Urothelium cell line (cell line): ENCODE measurements at regions not wholly inside any gene's neighbourhood (a gene's known extent, or its start where the extent isn't known, plus 50 kb on each side); places are given as distances from the start of the nearest gene placed in this dataset.

Source experiments
- DNase-seq: peaks from one replicate; pipeline ENCODE4 v3.0.0; 2011; ENCODE audit warnings: low spot score, mixed read lengths
- FAIRE-seq: peaks from 2 replicates; lab custom pipeline; 2011; peaks lifted over from hg19 to GRCh38; lab: Jason Lieb, UNC

- no peak for FAIRE-seq
- no peak for DNase-seq
Observed at GRCh38 chr12:11563785-11564739, 85.4 kb upstream of the ETV6 start.

DNA sequence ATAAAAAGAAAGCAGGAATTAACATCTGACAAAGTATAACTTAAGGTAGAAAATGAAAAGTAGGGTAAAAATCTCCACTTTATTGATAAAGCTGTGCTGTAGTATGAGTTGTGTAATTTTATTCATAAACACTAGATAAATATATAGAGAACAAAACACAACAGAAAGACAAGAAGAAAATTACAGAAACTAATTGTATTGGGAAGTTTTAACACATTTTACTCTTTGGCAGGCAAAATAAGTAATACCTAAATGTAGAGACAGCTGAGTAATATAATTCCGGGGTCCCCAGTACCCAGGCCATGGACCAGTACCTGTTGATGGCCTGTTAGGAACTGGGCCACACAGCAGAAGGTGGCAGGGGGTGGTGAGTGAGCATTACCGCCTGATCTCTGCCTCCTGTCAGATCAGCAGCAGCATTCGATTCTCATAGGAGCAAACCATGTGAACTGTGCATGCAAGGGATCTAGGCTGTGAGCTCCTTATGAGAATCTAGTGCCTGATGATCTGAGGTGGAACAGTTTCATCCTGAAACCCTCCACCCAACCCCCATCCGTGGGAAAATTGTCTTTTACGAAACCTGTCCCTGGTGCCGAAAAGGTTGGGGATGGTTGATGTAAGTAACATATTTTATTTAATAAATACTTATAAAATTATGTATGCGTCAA lies 84.4 kb upstream of the ETV6 start:
- FAIRE-seq: peak; percentile 5
- DNase-seq: no peak

GRCh38 chr12:11565752-11566151 lies 83.7 kb upstream of the ETV6 start:
- DNase-seq (no peak), FAIRE-seq (no peak)

GRCh38 chr12:11568155-11568761 lies 81.2 kb upstream of the ETV6 start:
- FAIRE-seq: no peak
- DNase-seq: no peak

GRCh38 chr12:11568762-11569478 lies 80.6 kb upstream of the ETV6 start:
- FAIRE-seq: no peak
- DNase-seq: no peak

GRCh38 chr12:11569716-11570115 lies 79.8 kb upstream of the ETV6 start:
- DNase-seq (no peak), FAIRE-seq (no peak)

DNA sequence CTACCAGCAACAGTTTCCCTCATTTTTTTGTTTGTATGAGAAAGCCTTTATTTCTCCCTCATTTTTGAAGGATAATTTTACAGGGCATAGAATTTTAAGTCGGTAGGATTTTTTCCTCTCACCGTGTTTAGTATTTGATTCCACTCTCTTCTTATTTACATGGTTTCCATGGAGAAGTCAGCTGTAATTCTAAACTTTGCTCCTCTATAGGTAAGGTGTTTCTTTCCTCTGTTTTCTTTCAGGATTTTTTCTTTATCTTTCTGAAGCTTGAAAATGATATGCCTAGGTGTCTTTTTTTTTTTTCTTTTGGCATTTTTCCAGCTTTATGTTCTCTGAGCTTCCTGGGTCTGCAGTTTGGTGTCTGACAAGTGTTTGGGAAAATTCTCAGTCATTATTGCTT lies 75.6 kb upstream of the ETV6 start:
- FAIRE-seq (no peak), DNase-seq (no peak)

DNA sequence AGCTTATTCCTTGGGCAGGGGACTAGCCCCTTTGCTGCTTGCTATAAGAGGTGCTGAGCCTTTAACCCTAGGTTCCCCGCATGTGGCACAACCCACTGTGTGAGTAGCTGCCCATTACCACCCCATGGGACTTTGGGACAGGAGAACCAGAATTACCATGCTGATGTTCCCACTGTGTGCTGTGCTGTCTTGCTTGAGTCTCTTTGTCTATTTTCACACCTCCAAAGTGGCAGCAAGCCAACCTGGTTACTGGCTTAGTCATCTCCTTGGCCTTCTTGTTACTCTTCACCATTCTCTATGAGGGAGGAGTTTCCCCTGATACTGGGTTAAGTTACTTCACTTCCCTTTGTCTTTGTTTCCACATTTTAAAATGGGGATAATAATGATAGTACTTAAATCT lies 73.4 kb upstream of the ETV6 start:
- peak; percentile 74 for DNase-seq
- FAIRE-seq: no peak

GRCh38 chr12:11577658-11578260 lies 71.7 kb upstream of the ETV6 start:
- FAIRE-seq: no peak
- peak; percentile 31 for DNase-seq

- no peak for FAIRE-seq
- DNase-seq: no peak
Observed at GRCh38 chr12:11578461-11578993, 70.9 kb upstream of the ETV6 start.

DNA sequence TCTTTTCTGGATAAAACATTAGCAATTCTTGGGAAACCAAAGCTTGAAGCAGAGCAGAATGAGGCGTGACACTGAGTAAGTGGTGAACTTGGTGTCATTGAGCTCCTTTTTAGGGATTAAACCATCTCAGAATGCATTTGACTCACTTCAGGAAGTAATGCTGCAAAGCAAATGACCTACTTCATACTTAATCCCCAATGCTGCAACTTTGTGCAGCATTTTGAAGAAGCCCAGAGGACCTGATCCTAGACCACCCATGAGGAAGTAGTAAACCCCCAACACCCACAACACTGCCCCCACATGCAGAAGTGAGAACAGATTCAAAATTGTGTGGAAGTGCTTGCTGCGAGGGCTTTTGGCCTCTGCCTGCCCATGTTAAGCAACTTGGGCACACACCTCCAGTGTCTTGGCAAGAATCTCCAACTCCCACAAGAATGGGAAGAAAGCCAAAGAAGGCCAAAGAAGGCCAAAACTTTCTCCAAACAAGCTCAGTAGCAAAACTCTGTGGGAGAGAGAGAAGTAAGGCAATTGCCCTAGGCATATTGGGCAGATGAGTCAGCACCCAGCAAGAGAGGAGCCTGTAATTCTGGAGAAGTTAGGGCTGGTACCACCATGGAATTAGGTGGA lies 69.2 kb upstream of the ETV6 start:
- DNase-seq (peak; percentile 71), FAIRE-seq (peak; percentile 92)

- peak; percentile 68 for DNase-seq
- FAIRE-seq: no peak
Observed at GRCh38 chr12:11581179-11581755, 68.2 kb upstream of the ETV6 start.

DNA sequence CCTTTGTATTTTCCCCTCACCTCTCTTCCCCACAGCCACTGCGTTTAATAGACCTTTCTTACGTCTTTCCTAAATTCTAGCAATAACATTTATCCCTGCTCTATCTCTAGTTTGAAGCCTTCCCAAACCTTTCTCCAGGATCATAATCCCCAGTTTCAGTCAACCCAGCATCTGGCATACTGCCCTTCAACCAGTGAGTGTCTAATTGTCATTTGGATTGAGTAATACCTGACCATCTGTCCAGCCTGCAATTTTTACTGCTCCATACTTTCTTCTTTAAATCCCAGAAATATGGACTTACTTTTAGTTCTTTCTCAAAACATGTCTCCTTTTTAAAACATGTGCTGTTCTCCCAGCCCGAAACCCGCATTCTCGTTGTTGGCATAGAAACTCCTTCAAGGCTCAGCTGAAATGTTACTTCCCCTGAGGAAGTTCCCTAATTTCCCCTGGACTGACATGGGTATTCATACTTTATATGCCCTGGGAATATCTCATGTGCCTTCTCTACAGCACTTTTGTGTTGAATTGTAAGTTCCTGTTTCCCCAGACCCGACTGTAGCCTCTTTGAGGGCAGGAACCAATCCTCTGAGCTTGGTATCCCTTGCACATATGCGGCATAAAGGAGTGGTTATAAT lies 65.1 kb upstream of the ETV6 start:
- DNase-seq: no peak
- FAIRE-seq: no peak

DNA sequence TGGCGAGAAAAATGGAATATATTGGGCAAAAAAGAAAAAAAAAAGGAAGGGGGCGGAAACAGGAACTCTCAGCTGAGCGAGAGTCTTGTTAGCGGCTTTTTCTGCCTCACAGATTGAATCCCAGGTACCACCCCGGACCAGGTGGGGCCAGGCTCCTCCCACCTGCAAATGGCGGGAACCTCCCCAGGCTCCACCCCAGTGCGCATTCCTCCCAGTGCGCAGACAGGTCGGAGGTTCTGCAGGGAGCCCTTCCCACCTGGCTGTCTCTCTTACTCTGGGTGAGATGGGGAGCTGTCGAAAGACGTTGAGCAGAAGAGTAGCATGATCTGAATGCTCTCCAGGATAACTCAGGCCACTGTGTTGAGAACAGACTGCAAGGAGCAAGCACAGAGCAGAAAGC lies 57.0 kb upstream of the ETV6 start:
- FAIRE-seq: no peak
- no peak for DNase-seq

- DNase-seq (no peak), FAIRE-seq (peak; percentile 85)
Observed at GRCh38 chr12:11593013-11593412, 56.5 kb upstream of the ETV6 start.

DNA sequence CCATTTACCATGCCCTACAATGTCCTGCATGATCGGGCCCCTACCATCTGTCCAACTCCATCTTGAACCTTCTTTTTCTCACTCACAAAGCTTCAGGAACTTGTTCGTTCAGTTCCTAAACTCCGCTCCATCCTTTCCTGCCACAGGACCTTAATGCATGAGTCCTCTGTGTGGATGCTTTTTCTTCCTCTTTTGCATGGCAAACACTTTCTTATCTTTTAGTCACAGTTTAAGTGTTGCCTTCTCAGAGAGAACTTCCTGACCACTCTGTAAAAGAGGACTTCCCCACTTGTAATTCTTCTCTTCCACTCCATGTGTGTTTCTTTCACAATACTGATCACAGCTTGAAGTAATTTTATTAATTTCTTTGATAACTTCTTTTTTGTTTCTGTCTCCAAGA lies 54.4 kb upstream of the ETV6 start:
- FAIRE-seq (no peak), DNase-seq (no peak)

DNA sequence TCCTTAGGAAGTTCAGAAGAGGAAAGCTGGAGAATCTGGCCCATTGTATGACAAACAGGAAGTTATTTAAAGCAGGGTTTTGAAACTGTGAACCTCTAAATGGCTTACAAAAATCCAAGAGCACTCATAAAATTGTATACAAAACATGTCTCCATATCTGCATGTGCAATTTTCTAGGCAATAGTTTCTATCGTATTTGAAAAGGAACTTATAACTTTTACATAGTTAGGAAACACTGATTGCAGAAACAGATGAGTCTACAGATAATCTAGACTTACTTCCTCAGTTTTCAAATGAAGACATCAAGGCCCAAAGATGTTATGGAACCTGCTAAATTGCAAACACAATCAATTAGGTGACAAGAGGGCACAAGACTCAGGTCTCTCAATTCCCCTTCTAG lies 53.3 kb upstream of the ETV6 start:
- DNase-seq (no peak), FAIRE-seq (no peak)

DNA sequence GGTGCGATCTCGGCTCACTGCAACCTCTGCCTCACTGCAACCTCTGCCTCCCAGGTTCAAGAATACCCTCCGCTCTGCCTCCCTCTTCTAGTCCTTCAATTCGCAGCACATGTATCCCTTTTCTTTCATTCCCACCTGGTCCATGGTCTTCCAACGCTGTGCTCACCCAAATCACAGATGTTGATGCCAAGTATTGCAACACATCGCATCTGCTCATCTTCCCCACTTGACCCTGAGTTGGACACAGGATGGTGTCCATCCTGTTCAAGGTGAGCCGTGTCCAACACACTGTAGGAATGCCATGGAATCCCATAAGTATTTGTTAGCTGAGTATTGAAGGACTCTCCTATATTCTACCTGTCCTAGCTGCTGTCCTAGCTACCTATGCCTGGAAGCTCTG lies 50.6 kb upstream of the ETV6 start:
- DNase-seq: no peak
- peak; percentile 71 for FAIRE-seq
